Stomach (tissue), 8 donors: ENCODE measurements at regions not wholly inside any gene's neighbourhood (a gene's known extent, or its start where the extent isn't known, plus 50 kb on each side); places are given as distances from the start of the nearest gene placed in this dataset.

Source experiments
- DNase-seq, 2 donors: peaks; one replicate each; pipeline versions ENCODE4 v3.0.0 to v3.0.0-alpha.2; 2013 to 2019
- H3K27ac ChIP-seq, 5 donors: fragments of 200-600 bp in 4 of 5; sonication (generic) in 4 of 5; one replicate each; pipeline ENCODE4 v1.5.1; 2013 to 2019; ENCODE audit warnings: mild to moderate bottlenecking in 1 of 5, moderate library complexity in 1 of 5
- H3K27me3 ChIP-seq, 3 donors: fragments of 200-600 bp; sonication (generic); one replicate each; pipeline ENCODE4 v1.5.1; 2017 to 2019; ENCODE audit warnings: mixed run types in 1 of 3
- H3K36me3 ChIP-seq, 4 donors: fragments of 200-600 bp; sonication (generic); 1 replicate in 3 of 4; 2 replicates in 1 of 4; pipeline ENCODE4 v1.5.1; 2016 to 2019
- H3K4me1 ChIP-seq, 4 donors: fragments of 200-600 bp; sonication (generic); one replicate each; pipeline ENCODE4 v1.5.1; 2016 to 2019
- H3K4me3 ChIP-seq, 4 donors: fragments of 200-600 bp; sonication (generic) in 3 of 4; one replicate each; pipeline ENCODE4 v1.5.1; 2016 to 2019; ENCODE audit warnings: mild to moderate bottlenecking in 1 of 4
- H3K9me3 ChIP-seq, 4 donors: fragments of 200-600 bp; sonication (generic); one replicate each; pipeline ENCODE4 v1.5.1; 2016 to 2019
- EP300 ChIP-seq: sonication (generic); formaldehyde crosslinking; IDR thresholded peaks from one replicate; pipeline ENCODE4 v1.6.1; 2017; ENCODE audit warnings: antibody characterized with exemption
- POLR2A ChIP-seq, 4 donors: fragments of 450-650 bp; IDR thresholded peaks; one replicate each; pipeline ENCODE4 v1.6.1; 2016; ENCODE audit warnings: antibody characterized with exemption in 4 of 4, control low read depth in 2 of 4, mild to moderate bottlenecking in 1 of 4, moderate library complexity in 1 of 4
- POLR2AphosphoS5 ChIP-seq, 3 donors: sonication (generic); formaldehyde crosslinking; IDR thresholded peaks; one replicate each; pipeline ENCODE4 v1.6.1; 2016; ENCODE audit warnings: antibody characterized with exemption in 3 of 3
- WGBS, 5 donors: extraction: QIAGEN DNeasy Blood & Tissue Kit in 3 of 5; methylation state at CpG; one replicate each; pipeline versions ENCODE4 v1.1.5 to v1.1.7; 2013 to 2018; 5-methylcytosine and 5-hydroxymethylcytosine counted together
- intact Hi-C: fragments of 100-400 bp; cut with DNase I; formaldehyde crosslinking; loops from one replicate; pipeline ENCODE4 v1.15.1; 2023; ENCODE audit warnings: low total_unique reads
- TF ChIP-seq, protein P1 (sequence below), 7 experiments: fragments of 450-650 bp in 4 of 7; fragments of 200-600 bp in 3 of 7; sonication (generic) in 3 of 7; IDR thresholded peaks; one replicate each; pipeline ENCODE4 v1.5.1; 2016 to 2019; ENCODE audit warnings: antibody characterized with exemption in 7 of 7, control low read depth in 2 of 7, mild to moderate bottlenecking in 1 of 7
- donor health status: healthy with polysubstance abuse.
- donor health status: Bipolar disorder and iron deficiency.
- donor health status: healthy.

DNA sequence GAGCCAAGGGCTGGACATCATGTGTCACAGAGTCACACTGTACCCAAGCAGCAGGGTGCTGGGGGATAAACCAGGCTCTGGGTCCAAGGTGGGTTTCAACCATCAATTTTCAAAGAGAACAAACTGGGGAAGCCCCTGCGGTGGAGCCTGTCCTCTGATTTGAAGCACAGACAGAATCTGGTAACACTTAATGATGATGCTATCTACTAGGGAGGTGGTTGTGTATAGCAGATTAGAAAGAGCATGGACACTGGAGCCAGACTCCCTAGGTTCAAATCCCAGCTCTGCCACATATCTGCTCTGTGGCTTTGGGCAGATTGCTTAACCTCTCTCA, 204.9 kb upstream of the ZMIZ1 start:
- Histone ChIP-seq H3K9me3 (no peaks in the 10 kb centered on the region), H3K4me1 (peaks cover 0 to 14% (median 8%) of the 10 kb centered on the region in 4 donors), H3K27me3 (no peaks in the 10 kb centered on the region), H3K4me3 (no peak overlapping the region), H3K27ac (no peak overlapping the region), H3K36me3 (no peaks in the 10 kb centered on the region)
- DNase-seq, result no peak
- TF ChIP-seq, protein P1, sequence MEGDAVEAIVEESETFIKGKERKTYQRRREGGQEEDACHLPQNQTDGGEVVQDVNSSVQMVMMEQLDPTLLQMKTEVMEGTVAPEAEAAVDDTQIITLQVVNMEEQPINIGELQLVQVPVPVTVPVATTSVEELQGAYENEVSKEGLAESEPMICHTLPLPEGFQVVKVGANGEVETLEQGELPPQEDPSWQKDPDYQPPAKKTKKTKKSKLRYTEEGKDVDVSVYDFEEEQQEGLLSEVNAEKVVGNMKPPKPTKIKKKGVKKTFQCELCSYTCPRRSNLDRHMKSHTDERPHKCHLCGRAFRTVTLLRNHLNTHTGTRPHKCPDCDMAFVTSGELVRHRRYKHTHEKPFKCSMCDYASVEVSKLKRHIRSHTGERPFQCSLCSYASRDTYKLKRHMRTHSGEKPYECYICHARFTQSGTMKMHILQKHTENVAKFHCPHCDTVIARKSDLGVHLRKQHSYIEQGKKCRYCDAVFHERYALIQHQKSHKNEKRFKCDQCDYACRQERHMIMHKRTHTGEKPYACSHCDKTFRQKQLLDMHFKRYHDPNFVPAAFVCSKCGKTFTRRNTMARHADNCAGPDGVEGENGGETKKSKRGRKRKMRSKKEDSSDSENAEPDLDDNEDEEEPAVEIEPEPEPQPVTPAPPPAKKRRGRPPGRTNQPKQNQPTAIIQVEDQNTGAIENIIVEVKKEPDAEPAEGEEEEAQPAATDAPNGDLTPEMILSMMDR (IDR thresholded peaks at IDR 0.05), result no peak
- TF ChIP-seq POLR2A (IDR thresholded peaks at IDR 0.05) (no peak), POLR2AphosphoS5 (IDR thresholded peaks at IDR 0.05) (no peak), EP300 (no peak)
- whole genome bisulfite sequencing, 5 donors, result 88 to 100% (median 95%) methylated on average over 1 of the region's 1 CpG
- intact Hi-C loops, result no loop called here

DNA sequence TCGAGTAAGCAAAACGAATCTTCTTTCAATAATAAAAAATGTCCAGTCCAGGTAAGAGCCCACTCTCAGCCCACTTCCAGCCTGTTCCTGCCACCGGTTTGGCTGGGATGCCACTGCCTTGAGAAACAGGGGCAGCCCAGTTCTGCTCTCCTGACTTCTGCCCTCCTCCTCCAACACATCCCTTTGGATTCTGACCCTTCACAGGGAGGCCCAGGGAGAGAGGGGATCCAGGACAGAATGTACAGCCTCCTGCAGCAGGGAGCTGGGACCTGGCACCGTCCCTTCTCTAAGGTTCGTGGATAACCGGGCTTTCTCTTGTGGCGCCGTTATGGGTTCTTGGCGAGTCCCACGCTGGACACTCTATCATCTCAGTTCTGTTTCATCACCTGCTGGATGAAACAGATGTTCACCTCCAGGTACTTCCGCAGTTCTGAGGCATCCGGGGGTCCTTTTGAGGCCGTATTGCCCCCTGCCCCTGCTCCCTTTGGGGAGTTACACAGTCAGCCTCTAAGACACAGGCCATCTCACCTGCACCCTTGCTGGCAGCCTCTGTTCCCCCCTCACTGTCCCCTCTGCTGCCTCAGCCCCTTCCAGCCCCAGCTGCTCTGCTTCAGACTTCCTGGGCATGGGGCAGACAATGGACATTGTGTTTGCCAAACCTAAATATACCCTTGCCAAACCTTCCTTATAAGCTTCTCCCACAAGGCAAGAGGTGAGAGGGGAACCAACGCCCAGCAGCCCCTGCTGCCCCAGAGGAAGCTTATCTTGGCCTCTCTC, 203.8 kb upstream of the ZMIZ1 start:
- H3K27me3 ChIP-seq, result no peaks in the 10 kb centered on the region
- no peaks in the 10 kb centered on the region for H3K36me3 ChIP-seq
- H3K4me3 ChIP-seq, result no peak overlapping the region
- H3K4me1 ChIP-seq, result peaks cover 0 to 14% (median 8%) of the 10 kb centered on the region in 4 donors
- H3K27ac ChIP-seq, result no peak overlapping the region
- 80 to 89% (median 84%) methylated on average over 14 of the region's 14 CpGs for WGBS, 5 donors
- no peaks in the 10 kb centered on the region for H3K9me3 ChIP-seq
- intact Hi-C loops, result no loop called here
- TF ChIP-seq, protein P1 (IDR thresholded peaks at IDR 0.05), result no peak
- TF ChIP-seq POLR2A (IDR thresholded peaks at IDR 0.05) (no peak), POLR2AphosphoS5 (IDR thresholded peaks at IDR 0.05) (no peak), EP300 (no peak)
- no peak for DNase-seq

DNA sequence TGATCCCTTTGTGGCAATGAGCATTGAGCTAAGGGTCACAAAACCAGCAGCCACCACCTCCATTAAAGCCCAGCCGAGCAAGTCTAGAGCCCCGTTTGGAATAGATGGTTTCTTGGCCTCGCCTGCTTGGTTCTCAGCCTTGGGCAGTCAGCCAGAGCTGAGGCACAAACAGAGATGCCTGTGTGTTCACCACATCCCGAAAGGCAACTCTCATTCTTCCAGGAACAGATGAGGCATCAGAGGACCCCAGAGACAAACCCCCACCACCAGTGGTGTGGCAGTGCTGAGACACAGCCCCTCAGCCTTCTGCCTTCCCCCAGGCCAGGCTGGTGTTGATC, 203.3 kb upstream of the ZMIZ1 start:
- no peaks in the 10 kb centered on the region for H3K27me3 ChIP-seq
- intact Hi-C loops, result no loop called here
- TF ChIP-seq EP300 (no peak), POLR2AphosphoS5 (IDR thresholded peaks at IDR 0.05) (no peak), POLR2A (IDR thresholded peaks at IDR 0.05) (no peak)
- TF ChIP-seq, protein P1 (IDR thresholded peaks at IDR 0.05), result no peak
- no peaks in the 10 kb centered on the region for H3K36me3 ChIP-seq
- no peak overlapping the region for H3K4me3 ChIP-seq
- peak; percentile 35 to 41 for DNase-seq
- H3K9me3 ChIP-seq, result no peaks in the 10 kb centered on the region
- WGBS, 5 donors, result 10 to 45% (median 37%) methylated on average over 4 of the region's 4 CpGs
- peaks cover 0 to 14% (median 8%) of the 10 kb centered on the region in 4 donors for H3K4me1 ChIP-seq
- no peak overlapping the region for H3K27ac ChIP-seq

DNA sequence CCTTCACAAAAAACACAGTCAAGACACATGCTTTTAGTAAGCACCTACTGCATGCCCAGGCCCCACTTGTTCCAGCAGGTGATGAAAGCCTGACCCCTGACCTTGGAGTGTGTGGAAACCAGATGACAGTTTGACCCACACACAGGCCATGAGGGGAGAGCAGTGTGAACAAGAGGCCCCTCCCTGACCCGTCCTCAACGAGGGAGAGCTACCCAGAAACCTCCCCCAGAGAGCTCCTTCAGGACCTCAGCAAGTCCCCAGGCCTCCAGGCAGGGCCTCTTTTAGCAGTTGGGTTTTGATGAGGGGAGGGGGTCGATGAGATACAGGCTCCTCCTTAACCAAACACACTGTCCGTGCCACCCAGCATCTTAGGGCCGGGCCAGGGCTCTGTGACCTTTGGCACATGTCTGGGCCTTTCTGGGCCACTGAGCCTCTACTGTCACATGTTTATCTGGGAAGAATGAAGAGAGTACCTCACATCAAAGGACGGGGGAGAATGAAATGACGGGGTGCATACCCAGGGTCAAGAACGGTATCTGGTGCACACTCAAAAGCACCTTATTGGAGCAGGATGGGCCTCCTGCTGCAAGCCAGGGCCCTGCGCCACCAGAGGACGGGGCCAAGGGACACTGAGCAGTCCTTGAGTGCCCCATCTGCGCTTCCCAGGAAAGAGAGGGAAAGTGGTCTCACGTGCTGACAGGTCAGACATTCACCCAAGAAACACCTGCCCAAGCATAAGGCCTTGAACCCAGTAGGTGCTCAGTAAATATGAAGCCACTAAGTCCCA, 202.6 kb upstream of the ZMIZ1 start:
- Histone ChIP-seq H3K9me3 (no peaks in the 10 kb centered on the region), H3K4me3 (no peak overlapping the region), H3K4me1 (peaks cover 0 to 14% (median 8%) of the 10 kb centered on the region in 4 donors), H3K36me3 (no peaks in the 10 kb centered on the region), H3K27ac (no peak overlapping the region), H3K27me3 (no peaks in the 10 kb centered on the region)
- TF ChIP-seq POLR2AphosphoS5 (IDR thresholded peaks at IDR 0.05), result no peak
- no peak for TF ChIP-seq EP300
- TF ChIP-seq POLR2A (IDR thresholded peaks at IDR 0.05), result no peak
- TF ChIP-seq, protein P1 (IDR thresholded peaks at IDR 0.05), result no peak
- WGBS, 5 donors, result 88 to 94% (median 90%) methylated on average over 12 of the region's 12 CpGs
- DNase-seq, result no peak
- intact Hi-C loops, result no loop called here
